Fibroblast of mammary gland (primary cell): ENCODE measurements at regions not wholly inside any gene's neighbourhood (a gene's known extent, or its start where the extent isn't known, plus 50 kb on each side); places are given as distances from the start of the nearest gene placed in this dataset.

Experiments
- DNase-seq: peaks from one replicate; pipeline ENCODE4 v3.0.0-alpha.2; 2010; ENCODE audit warnings: low read depth
- H3K4me3 ChIP-seq: 2 replicates; pipeline ENCODE4 v1.5.1; 2011; ENCODE audit warnings: low read depth, mild to moderate bottlenecking, low read length, moderate library complexity; ENCODE audit not compliant: control insufficient read depth
- CTCF ChIP-seq: conservative IDR thresholded peaks from 2 replicates; pipeline ENCODE4 v1.5.1; 2011; ENCODE audit warnings: low read depth, low read length, inconsistent platforms; ENCODE audit not compliant: control insufficient read depth, insufficient read depth

DNA sequence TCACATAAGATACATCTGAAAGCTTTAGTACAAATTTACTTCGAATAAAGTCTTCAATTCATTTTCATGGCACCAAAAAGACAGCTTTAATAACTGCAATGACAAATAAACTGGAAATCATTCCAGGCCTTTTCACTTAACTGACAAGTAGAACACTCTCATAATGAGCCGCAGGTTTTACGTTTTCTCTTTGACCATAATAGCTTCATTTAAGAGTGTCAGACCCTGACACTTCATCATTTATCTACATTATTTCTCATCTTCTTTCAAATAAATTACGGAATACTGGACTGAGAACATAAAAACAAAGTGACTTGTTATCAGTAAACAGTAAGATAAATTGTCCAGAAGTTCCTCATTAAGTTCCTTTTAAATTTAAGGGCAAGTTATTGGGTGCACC, 1252.9 kb upstream of the ACVR2A start:
- no peak for DNase-seq
- TF ChIP-seq CTCF, result no peak
- no peak overlapping the region for H3K4me3 ChIP-seq

DNA sequence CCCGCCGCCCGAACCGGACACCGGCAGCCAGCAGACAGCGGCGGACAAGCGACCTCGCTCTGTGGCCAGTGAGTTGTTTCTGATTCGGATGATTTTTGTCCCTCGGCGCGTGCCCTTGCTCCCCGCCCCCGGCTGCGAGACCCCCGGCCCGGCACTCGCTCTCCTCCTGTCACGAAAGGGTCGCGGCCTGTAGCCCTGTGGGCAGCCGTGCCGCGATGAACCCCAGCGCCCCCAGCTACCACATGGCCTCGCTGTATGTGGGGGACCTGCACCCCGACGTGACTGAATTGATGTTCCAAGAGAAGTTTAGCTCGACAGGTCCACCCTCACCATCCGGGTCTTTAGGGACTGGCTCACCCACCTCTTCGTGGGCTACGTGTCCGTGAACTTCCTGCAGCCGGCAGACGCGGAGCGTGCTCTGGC, 1257.5 kb upstream of the ACVR2A start:
- TF ChIP-seq CTCF, result no peak
- DNase-seq, result no peak

DNA sequence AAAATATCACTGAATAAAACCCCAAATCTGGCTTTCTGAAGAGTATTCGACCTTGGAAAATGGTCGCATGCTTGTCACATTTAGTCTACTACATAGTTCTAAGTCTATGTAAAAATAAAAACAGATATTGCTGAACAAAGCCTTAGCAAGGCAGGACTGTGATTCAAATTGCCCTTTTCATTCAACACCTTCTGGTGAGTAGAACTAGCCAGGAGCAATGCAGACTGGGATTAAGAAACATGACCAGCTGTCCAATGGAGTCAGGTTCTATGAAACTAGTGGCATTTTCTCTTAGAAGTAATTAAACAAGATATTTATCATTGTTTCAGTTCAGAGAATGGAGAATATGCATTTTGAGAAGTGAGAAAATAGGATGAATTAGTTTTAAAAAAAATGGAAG, 1260.5 kb upstream of the ACVR2A start:
- H3K4me3 ChIP-seq, result no peak overlapping the region
- no peak for TF ChIP-seq CTCF
- no peak for DNase-seq

More for the DNA sequence above, 1257.5 kb upstream of the ACVR2A start:
- H3K4me3 ChIP-seq, result no peak overlapping the region

- no peak for TF ChIP-seq CTCF
Observed at GRCh38 chr2:146579147-146579930, 1265.5 kb upstream of the ACVR2A start.

GRCh38 chr2:146576339-146577111, 1268.3 kb upstream of the ACVR2A start:
- DNase-seq, result peak; percentile 20
- H3K4me3 ChIP-seq, result no peak overlapping the region
- TF ChIP-seq CTCF, result no peak

More at GRCh38 chr2:146579147-146579930, 1265.5 kb upstream of the ACVR2A start:
- H3K4me3 ChIP-seq, result no peak overlapping the region
- DNase-seq, result peak; percentile 47

DNA sequence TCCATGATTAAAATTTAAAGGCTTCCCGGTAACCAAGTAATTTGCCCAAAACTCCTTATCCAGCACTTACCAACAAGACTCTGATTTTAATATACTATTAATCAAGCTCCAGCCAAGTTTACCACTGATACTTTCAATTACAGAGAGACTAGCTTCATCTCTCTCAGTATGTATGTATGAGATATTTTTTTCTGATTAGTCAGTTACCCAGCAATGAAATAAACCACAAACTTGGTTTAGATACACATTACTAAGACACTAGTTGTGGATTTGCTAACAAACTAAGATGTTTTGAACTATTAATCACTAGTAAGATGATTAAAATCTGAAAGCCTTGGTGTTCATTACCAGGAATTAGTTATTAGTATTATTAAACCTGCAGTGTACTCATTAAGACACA, 1272.2 kb upstream of the ACVR2A start:
- peak; percentile 48 for DNase-seq
- TF ChIP-seq CTCF, result no peak
- no peak overlapping the region for H3K4me3 ChIP-seq
